ENCODE measurements at regions not wholly inside any gene's neighbourhood (a gene's known extent, or its start where the extent isn't known, plus 50 kb on each side); places are given as distances from the start of the nearest gene placed in this dataset.

DNA sequence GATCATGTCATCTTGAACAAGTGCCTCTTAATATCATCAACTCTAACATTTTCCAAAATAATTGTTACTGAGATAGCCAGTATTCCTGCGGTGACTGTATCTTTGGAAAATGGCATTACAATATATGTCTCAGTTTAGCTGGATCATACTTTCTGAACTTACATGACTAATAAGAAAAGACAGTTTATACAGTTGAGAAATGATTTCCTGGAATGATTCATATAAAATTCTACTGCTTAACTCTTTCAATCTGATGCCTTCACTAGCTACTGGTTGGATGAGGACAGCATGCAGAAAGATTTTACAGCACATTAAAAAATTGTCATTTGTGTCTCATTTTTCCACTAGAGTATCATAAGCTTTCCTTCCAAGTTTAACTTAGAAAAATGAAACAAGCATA is 302.1 kb downstream of the PCDH17 start:
- TF ChIP-seq, protein P1, sequence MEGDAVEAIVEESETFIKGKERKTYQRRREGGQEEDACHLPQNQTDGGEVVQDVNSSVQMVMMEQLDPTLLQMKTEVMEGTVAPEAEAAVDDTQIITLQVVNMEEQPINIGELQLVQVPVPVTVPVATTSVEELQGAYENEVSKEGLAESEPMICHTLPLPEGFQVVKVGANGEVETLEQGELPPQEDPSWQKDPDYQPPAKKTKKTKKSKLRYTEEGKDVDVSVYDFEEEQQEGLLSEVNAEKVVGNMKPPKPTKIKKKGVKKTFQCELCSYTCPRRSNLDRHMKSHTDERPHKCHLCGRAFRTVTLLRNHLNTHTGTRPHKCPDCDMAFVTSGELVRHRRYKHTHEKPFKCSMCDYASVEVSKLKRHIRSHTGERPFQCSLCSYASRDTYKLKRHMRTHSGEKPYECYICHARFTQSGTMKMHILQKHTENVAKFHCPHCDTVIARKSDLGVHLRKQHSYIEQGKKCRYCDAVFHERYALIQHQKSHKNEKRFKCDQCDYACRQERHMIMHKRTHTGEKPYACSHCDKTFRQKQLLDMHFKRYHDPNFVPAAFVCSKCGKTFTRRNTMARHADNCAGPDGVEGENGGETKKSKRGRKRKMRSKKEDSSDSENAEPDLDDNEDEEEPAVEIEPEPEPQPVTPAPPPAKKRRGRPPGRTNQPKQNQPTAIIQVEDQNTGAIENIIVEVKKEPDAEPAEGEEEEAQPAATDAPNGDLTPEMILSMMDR (conservative IDR thresholded peaks at IDR 0.05; ENCODE audit: low read depth, low read length) = no peak
- Histone ChIP-seq H3K9ac (no peak overlapping the region), H3K27ac (no peak overlapping the region), H4K20me1 (ENCODE audit: insufficient read depth) (no peaks in the 10 kb centered on the region), H3K4me2 (no peak overlapping the region), H3K79me2 (ENCODE audit: insufficient read depth, low read depth) (no peaks in the 10 kb centered on the region), H3K27me3 (ENCODE audit: insufficient read depth, low read depth) (no peaks in the 10 kb centered on the region), H3K4me3 (IDR thresholded peaks at IDR 0.05; ENCODE audit: insufficient read depth, low read depth, low read length) (no peak overlapping the region), H3K4me1 (ENCODE audit: low read depth, poor library complexity, severe bottlenecking) (no peaks in the 10 kb centered on the region), H3K36me3 (ENCODE audit: insufficient read depth) (no peaks in the 10 kb centered on the region), H2AFZ (ENCODE audit: low read depth) (no peak overlapping the region)

DNA sequence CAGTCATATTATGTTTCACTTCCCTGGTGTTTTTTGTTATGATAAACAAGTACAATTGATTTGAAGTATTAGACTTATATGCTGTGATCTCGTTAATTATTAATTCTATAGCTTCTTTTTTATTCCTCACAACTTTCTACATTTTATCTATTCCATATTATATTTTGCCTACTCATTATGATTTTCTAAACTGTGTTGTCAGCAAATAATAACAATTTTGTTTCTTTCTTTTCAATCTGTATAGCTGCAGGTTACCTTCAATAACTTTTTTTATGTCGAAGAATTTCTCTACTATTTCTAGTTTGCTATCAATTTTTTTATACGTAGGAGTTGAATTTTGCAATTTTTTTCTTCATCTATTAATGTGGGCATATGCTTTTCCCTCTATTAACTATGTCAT is 304.4 kb downstream of the PCDH17 start:
- TF ChIP-seq, protein P1 (conservative IDR thresholded peaks at IDR 0.05; ENCODE audit: low read depth, low read length) = no peak
- Histone ChIP-seq H3K4me1 (ENCODE audit: low read depth, poor library complexity, severe bottlenecking) (no peaks in the 10 kb centered on the region), H3K4me2 (no peak overlapping the region), H3K4me3 (IDR thresholded peaks at IDR 0.05; ENCODE audit: insufficient read depth, low read depth, low read length) (no peak overlapping the region), H4K20me1 (ENCODE audit: insufficient read depth) (no peaks in the 10 kb centered on the region), H3K36me3 (ENCODE audit: insufficient read depth) (no peaks in the 10 kb centered on the region), H3K27me3 (ENCODE audit: insufficient read depth, low read depth) (no peaks in the 10 kb centered on the region), H3K27ac (no peak overlapping the region), H2AFZ (ENCODE audit: low read depth) (no peak overlapping the region), H3K79me2 (ENCODE audit: insufficient read depth, low read depth) (no peaks in the 10 kb centered on the region), H3K9ac (no peak overlapping the region)

DNA sequence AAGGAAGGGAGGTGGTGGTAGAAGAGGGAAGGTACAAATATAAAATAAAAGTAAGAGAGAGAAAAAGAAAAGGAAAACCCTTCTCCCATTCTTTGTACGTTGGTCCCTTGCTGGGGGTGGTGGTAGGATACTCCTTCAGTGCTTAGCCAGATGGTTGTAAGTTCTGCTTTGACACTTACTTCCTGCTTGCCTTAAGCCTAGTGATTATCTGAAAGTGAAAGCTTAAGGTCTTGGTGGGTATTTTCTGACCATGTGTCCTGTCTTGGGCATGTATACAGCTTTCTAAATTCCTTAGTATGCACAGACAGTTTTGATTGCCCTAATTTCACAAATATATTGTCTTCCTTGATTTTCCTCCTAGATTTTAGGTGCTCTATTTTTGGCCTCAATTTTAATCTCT is 314.8 kb downstream of the PCDH17 start:
- no peak overlapping the region for H3K4me3 ChIP-seq (IDR thresholded peaks at IDR 0.05; ENCODE audit: insufficient read depth, low read depth, low read length)
- no peaks in the 10 kb centered on the region for H3K36me3 ChIP-seq (ENCODE audit: insufficient read depth)
- TF ChIP-seq, protein P1 (conservative IDR thresholded peaks at IDR 0.05; ENCODE audit: low read depth, low read length) = no peak
- H2AFZ ChIP-seq (ENCODE audit: low read depth) = peak overlapping the region; percentile 14; the same call in 1 of the 2 replicates
- no peaks in the 10 kb centered on the region for H3K79me2 ChIP-seq (ENCODE audit: insufficient read depth, low read depth)
- no peaks in the 10 kb centered on the region for H3K27me3 ChIP-seq (ENCODE audit: insufficient read depth, low read depth)
- H3K4me2 ChIP-seq = peak overlapping the region; percentile 19; the same call in 1 of the 2 replicates
- H3K27ac ChIP-seq = no peak overlapping the region
- no peak overlapping the region for H3K9ac ChIP-seq
- no peaks in the 10 kb centered on the region for H4K20me1 ChIP-seq (ENCODE audit: insufficient read depth)
- no peaks in the 10 kb centered on the region for H3K4me1 ChIP-seq (ENCODE audit: low read depth, poor library complexity, severe bottlenecking)

DNA sequence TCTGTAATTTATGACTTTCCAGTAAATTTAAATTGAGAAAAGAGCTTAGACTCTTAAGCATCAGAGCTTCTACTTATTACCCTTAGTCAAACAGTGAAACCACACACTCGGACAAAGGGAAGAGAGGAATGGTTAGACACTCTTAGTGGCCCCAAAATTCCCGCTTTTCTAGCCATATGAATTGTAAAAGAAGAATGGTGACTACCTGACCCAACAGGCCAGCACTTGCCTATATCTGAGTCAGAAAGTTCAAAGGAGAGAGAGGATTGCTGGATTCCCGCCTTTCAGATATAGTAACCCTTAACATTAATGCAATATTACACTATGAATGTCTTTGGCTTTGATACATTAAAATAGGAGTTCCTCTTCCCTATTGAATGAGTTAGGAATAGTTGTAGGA is 317.3 kb downstream of the PCDH17 start:
- TF ChIP-seq, protein P1 (conservative IDR thresholded peaks at IDR 0.05; ENCODE audit: low read depth, low read length) = no peak
- H3K9ac ChIP-seq = no peak overlapping the region
- H4K20me1 ChIP-seq (ENCODE audit: insufficient read depth) = no peaks in the 10 kb centered on the region

More for the DNA sequence above, 317.3 kb downstream of the PCDH17 start:
- no peak overlapping the region for H3K27ac ChIP-seq
- H3K79me2 ChIP-seq (ENCODE audit: insufficient read depth, low read depth) = no peaks in the 10 kb centered on the region
- no peaks in the 10 kb centered on the region for H3K36me3 ChIP-seq (ENCODE audit: insufficient read depth)
- no peaks in the 10 kb centered on the region for H3K4me1 ChIP-seq (ENCODE audit: low read depth, poor library complexity, severe bottlenecking)
- no peaks in the 10 kb centered on the region for H3K27me3 ChIP-seq (ENCODE audit: insufficient read depth, low read depth)
- H2AFZ ChIP-seq (ENCODE audit: low read depth) = no peak overlapping the region
- H3K4me3 ChIP-seq (IDR thresholded peaks at IDR 0.05; ENCODE audit: insufficient read depth, low read depth, low read length) = no peak overlapping the region
- H3K4me2 ChIP-seq = no peak overlapping the region
